Fibroblast of skin of back (primary cell): ENCODE measurements at regions not wholly inside any gene's neighbourhood (a gene's known extent, or its start where the extent isn't known, plus 50 kb on each side); places are given as distances from the start of the nearest gene placed in this dataset.
A peak's percentile ranks its signal among the peaks of the same experiment; 100 is the strongest.

ENCODE experiments used
- DNase-seq: peaks from one replicate; pipeline ENCODE4 v3.0.0-alpha.2; 2013

DNA sequence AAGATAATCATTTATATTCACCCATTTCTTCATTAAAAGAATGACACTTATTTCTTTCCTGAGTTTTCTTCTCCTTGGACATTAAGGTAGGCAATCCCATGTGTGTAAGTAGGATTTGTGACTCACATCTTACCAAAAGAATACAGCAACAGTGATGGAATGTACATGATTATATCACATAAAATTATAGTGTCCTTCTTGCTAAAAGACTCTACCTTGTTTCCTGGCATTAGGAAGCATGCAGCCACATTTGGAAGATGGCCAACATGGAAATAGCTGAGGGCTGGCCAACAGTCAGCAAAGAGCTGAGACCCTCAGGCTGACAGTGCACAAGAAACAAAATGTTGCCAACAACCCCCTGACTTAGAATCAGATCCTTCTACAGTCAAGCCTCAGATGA, 327.9 kb upstream of the MARCKS start:
- peak; percentile 29 for DNase-seq

DNA sequence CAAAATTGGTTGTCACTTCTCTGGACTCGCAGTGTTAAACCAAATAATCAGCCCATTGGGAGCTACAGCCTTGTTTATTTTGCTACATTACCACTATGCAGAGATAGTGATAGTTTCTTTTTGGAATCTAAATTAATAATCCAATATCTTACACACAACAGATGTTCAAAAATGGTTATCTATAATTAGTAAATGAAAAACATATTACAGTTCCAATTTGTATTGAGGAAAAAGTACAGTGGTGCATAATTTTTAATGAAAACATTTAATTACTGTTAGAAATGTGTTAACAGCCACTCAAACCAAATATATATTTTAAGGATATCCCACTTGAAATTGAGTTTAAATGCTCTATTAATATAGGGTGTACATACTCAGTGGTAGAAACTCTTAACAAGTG, 327.3 kb upstream of the MARCKS start:
- no peak for DNase-seq

DNA sequence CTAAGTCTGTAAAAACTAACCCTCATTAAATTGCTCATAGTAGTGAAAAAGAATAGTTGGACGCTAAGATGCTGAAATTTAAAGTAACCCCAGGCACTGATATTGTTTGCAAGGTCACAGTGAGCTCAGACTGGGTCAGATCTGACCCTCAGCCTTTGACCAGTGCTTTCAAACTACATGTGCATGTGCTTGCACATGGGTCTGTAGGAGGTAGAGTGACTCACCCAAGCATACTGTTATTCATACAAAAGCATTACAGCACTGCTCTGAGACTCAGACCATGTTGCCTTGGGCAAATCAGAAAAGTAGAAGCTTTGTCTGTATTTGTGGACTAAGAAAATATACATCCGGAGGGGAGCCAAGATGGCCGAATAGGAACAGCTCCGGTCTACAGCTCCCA, 326.4 kb upstream of the MARCKS start:
- DNase-seq, result peak; percentile 83

GRCh38 chr6:113539202-113539601, 317.9 kb upstream of the MARCKS start:
- DNase-seq, result peak; percentile 51

GRCh38 chr6:113539623-113540022, 317.5 kb upstream of the MARCKS start:
- DNase-seq, result peak; percentile 46

GRCh38 chr6:113540466-113540865, 316.7 kb upstream of the MARCKS start:
- peak; percentile 85 for DNase-seq

DNA sequence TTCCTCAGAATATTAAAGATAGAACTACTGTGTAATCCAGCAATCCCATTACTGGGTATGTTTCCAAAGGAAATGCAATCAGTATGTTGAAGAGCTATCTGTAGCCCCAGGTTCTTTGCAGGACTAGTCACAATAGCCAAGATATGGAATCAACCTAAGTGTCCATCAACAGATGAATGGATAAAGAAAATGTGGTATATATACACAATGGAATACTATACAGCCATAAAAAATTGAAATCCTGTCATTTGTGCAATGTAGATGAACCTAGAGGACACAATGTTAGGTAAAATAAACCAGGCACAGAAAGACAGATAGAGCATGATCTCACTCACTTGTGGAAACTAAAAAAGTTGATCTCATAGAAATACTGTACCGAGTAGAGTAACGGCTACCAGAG, 306.0 kb upstream of the MARCKS start:
- no peak for DNase-seq

DNA sequence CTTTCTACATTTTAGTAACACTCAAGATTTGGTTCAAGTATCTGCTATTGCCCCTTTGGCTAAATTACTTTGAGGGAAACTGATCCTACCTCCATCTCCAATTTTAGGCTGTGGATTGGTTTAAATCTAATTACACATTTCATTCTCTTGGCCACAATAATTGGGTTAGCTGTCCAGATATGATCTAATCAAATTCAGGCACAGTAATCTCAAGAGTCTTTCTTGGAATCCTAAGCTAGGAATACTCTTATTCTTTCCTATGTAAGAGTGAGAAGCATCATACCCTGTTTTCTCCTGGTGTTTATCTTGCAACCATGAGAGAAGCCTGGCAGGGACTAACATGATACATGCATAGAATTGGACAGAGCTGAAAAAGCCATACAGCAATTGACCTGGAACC, 300.4 kb upstream of the MARCKS start:
- no peak for DNase-seq

DNA sequence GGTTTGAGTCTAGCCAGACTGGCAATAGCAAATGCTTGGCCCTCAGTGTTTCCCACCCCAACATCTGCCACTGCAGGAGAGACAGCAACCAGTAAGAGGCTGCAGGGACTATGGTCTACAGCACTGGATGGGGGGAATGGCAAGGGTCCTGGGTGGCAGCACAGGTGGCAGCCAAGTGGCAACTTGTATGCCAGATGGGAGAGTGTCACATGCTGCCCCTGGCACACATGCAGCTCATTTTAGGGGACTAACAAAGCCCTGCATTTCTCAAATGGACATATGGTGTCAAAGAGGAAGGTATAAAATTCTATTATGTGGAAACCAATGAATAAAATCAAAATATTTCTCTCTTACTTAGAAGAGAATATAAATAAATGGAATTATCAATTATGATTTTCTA, 298.7 kb upstream of the MARCKS start:
- no peak for DNase-seq

- DNase-seq, result peak; percentile 89
These were observed 298.2 kb upstream of the MARCKS start for GRCh38 chr6:113558966-113559365.

- peak; percentile 35 for DNase-seq
These were observed 296.8 kb upstream of the MARCKS start for GRCh38 chr6:113560376-113560775.

GRCh38 chr6:113560908-113561307, 296.2 kb upstream of the MARCKS start:
- DNase-seq, result peak; percentile 96

GRCh38 chr6:113562248-113562647, 294.9 kb upstream of the MARCKS start:
- DNase-seq, result no peak

- DNase-seq, result peak; percentile 95
These were observed 292.6 kb upstream of the MARCKS start for GRCh38 chr6:113564371-113565171.

DNA sequence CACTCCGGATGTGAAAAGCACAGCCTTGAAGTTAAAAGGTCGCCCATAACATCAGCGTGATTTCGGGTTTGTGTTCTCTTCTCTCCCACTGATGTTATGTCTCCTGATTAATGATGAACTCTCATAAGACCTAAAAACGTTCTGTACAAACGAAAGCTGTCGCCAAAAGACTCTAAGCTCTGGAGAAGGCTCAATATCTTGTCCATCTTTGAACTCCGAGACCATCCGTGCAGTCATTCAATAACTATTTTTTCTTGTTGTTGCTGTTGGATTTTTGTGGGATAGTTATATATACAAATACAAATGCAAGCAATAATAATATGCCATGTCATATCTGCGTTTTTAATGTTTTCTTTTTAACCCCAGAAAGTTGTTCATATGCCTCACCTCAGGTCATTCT, 291.8 kb upstream of the MARCKS start:
- peak; percentile 65 for DNase-seq

GRCh38 chr6:113570161-113570560, 287.0 kb upstream of the MARCKS start:
- no peak for DNase-seq

DNA sequence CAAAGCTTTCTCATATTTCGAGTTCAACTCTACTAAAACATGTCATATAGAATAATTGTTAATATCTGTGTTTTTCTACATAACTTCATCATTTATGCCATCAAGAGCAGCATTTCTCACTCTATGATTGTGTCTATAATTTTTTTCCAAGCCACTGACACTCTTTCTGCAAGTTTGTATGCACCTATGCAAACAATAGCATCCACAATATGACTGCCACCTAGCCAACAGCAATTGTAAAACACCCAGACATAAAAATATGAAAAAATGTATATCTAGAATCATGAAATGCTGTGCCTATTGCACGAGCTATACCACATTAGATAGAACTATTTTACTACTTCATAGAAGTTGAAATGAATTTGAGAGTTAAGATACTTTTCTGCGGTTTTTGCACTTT, 286.5 kb upstream of the MARCKS start:
- DNase-seq, result no peak

DNA sequence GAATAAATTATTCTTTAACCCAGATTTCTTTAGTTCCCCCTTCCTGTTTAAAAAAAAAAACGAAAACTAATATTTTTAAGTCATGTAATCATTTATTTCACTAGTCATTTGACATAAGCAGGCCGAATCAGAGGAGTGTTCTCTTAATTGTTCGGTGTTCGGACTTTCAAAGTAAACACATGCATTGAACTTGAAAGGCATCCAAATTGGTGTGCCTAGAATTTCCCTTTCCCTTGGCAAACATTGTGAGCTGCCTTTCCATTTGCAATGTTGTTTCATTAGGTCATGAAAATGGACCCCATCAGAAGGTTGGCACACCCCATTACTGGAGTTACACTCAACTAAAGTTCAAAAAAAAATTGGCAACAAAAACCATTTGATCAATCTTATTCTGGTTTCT, 283.0 kb upstream of the MARCKS start:
- no peak for DNase-seq

- DNase-seq, result no peak
These were observed 280.8 kb upstream of the MARCKS start for GRCh38 chr6:113576310-113576709.

GRCh38 chr6:113578691-113579090, 278.5 kb upstream of the MARCKS start:
- no peak for DNase-seq

- DNase-seq, result no peak
These were observed 272.4 kb upstream of the MARCKS start for GRCh38 chr6:113584767-113585166.

GRCh38 chr6:113585246-113585645, 271.9 kb upstream of the MARCKS start:
- no peak for DNase-seq

GRCh38 chr6:113586413-113587077, 270.6 kb upstream of the MARCKS start:
- peak; percentile 85 for DNase-seq

DNA sequence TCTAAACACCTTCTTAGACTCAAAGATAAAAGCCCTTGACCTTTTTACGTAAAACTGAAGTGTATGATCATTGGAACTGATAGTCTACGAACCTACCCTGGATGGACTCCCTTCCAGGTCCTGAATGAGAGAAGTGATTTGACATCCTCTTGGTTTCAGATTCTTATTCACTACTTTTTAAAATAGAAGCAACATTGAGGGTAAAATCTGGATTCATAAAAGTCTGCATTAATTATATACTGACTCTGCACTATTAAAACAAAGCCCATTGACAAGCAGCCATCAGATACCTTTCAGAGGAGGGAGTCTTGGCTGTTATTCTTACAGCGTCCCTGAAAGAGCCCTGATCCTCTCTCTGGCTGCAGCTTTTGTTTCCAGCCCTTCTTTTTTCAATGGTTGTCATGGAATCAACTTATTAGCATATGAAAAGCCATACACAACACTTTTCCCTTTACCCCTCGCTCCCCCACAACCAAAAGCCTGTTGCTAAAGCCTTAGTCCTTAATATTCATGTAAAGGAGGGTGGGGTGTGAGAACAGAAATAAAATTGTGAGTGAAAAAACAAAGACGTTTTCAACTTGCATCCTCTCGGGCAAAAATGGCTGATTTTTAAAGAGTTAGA, 270.0 kb upstream of the MARCKS start:
- DNase-seq, result no peak
